ENCODE measurements at regions not wholly inside any gene's neighbourhood (a gene's known extent, or its start where the extent isn't known, plus 50 kb on each side); places are given as distances from the start of the nearest gene placed in this dataset.

GRCh38 chr1:116224561-116224960 lies 113.4 kb downstream of the MAB21L3 start:
- no peaks in the 10 kb centered on the region for H3K4me1 ChIP-seq (replicated peaks in 1 of 2; ENCODE audit: control insufficient read depth in 2 of 2, insufficient read depth in 2 of 2, low read length in 2 of 2)
- no peaks in the 10 kb centered on the region for H3K9me1 ChIP-seq (ENCODE audit: control insufficient read depth, insufficient read depth, low read length)
- ATAC-seq (no peak), FAIRE-seq (no peak), DNase-seq (ENCODE audit: extremely low read depth in 1 of 4, low spot score in 3 of 4) (no peak)
- ChIA-PET CTCF (ENCODE audit: low intra/inter-chr PET ratio) (no interaction called here), POLR2A (interaction anchor here (0.6 to 1.0 kb wide), 3 partner anchors 45 to 73 kb away, joined by 3 to 5 read pairs (median 3); no protein-coding TSS in a partner anchor)
- H2AFZ ChIP-seq (ENCODE audit: low read depth, low read length), result no peak overlapping the region
- WGBS (ENCODE audit: insufficient coverage, low coverage, missing lambda C conversion rate), result 1% methylated on average over 4 of the region's 4 CpGs
- no peaks in the 10 kb centered on the region for H3K9me3 ChIP-seq (replicated peaks; ENCODE audit: control insufficient read depth, insufficient read depth, low read depth, low read length)
- BruUV-seq (replicated peaks), result no TSS peak
- no peaks in the 10 kb centered on the region for H3K79me2 ChIP-seq (ENCODE audit: control insufficient read depth, insufficient read depth, low read length)
- no peaks in the 10 kb centered on the region for H3K36me3 ChIP-seq (ENCODE audit: control insufficient read depth, insufficient read depth, low read length)
- no peak overlapping the region for H3K4me2 ChIP-seq (ENCODE audit: insufficient read depth, low read length)
- no peak for TF ChIP-seq RFX7 (CRISPR knock-in tag; IDR thresholded peaks at IDR 0.05)
- TF ChIP-seq, protein P1, sequence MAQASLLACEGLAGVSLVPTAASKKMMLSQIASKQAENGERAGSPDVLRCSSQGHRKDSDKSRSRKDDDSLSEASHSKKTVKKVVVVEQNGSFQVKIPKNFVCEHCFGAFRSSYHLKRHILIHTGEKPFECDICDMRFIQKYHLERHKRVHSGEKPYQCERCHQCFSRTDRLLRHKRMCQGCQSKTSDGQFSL (CRISPR knock-in tag; IDR thresholded peaks at IDR 0.05), result no peak
- TF ChIP-seq, protein P1 (tag; IDR thresholded peaks at IDR 0.05), result no peak
- no peak for TF ChIP-seq CBFA2T2 (conservative IDR thresholded peaks at IDR 0.05)
- TF ChIP-seq ZZZ3 (IDR thresholded peaks at IDR 0.05), result no peak
- TF ChIP-seq ZNF41 (CRISPR knock-in tag; conservative IDR thresholded peaks at IDR 0.05), result no peak
- no peak for TF ChIP-seq ZNF778 (CRISPR knock-in tag; IDR thresholded peaks at IDR 0.05)
- in situ Hi-C loops (cut with MboI) (no loop called here), intact Hi-C loops (cut with micrococcal nuclease) (no loop called here)
- H3K4me3 ChIP-seq, result no peak overlapping the region
- H3K27ac ChIP-seq (ENCODE audit: extremely low read depth, low read depth, low read length), result no peak overlapping the region
- no peaks in the 10 kb centered on the region for H4K20me1 ChIP-seq (replicated peaks; ENCODE audit: control insufficient read depth, insufficient read depth, low read length)
- no peak overlapping the region for H3K9ac ChIP-seq (ENCODE audit: insufficient read depth in 1 of 2, low read depth in 2 of 2, low read length in 2 of 2)
- peaks cover 5 to 21% of the 10 kb centered on the region in 2 experiments; a peak in 2 of 5 replicates for H3K27me3 ChIP-seq (ENCODE audit: control insufficient read depth in 2 of 2, insufficient read depth in 2 of 2, low read length in 2 of 2)

All from K562 (cell line).